HEK293 (cell line): ENCODE measurements at regions not wholly inside any gene's neighbourhood (a gene's known extent, or its start where the extent isn't known, plus 50 kb on each side); places are given as distances from the start of the nearest gene placed in this dataset.

ENCODE experiments used
- SP3 ChIP-seq: fragments of 450-650 bp; formaldehyde crosslinking; IDR thresholded peaks from 2 replicates; pipeline ENCODE4 v1.5.1; 2016; ENCODE audit warnings: missing biosample characterization, missing genetic modification characterization
- ZBTB1 ChIP-seq: fragments of 450-650 bp; formaldehyde crosslinking; IDR thresholded peaks from 2 replicates; pipeline ENCODE4 v1.5.1; 2016; ENCODE audit warnings: missing biosample characterization, missing genetic modification characterization
- ZBTB11 ChIP-seq: fragments of 450-650 bp; formaldehyde crosslinking; conservative IDR thresholded peaks from 2 replicates; pipeline ENCODE4 v1.5.1; 2016; ENCODE audit warnings: low read depth, missing biosample characterization, missing genetic modification characterization
- ZBTB6 ChIP-seq: fragments of 450-650 bp; formaldehyde crosslinking; IDR thresholded peaks from 2 replicates; pipeline ENCODE4 v1.5.1; 2017; ENCODE audit warnings: missing biosample characterization, missing genetic modification characterization
- ZFP37 ChIP-seq: fragments of 450-650 bp; formaldehyde crosslinking; IDR thresholded peaks from 2 replicates; pipeline ENCODE4 v1.5.1; 2016; ENCODE audit warnings: missing biosample characterization, missing genetic modification characterization
- TF ChIP-seq, protein P1 (sequence below): fragments of 450-650 bp; formaldehyde crosslinking; IDR thresholded peaks from 2 replicates; pipeline ENCODE4 v1.5.1; 2016; ENCODE audit warnings: missing biosample characterization, missing genetic modification characterization
- TF ChIP-seq, protein P2 (sequence below): fragments of 450-650 bp; formaldehyde crosslinking; IDR thresholded peaks from 2 replicates; pipeline ENCODE4 v1.5.1; 2016; ENCODE audit warnings: missing biosample characterization, missing genetic modification characterization

DNA sequence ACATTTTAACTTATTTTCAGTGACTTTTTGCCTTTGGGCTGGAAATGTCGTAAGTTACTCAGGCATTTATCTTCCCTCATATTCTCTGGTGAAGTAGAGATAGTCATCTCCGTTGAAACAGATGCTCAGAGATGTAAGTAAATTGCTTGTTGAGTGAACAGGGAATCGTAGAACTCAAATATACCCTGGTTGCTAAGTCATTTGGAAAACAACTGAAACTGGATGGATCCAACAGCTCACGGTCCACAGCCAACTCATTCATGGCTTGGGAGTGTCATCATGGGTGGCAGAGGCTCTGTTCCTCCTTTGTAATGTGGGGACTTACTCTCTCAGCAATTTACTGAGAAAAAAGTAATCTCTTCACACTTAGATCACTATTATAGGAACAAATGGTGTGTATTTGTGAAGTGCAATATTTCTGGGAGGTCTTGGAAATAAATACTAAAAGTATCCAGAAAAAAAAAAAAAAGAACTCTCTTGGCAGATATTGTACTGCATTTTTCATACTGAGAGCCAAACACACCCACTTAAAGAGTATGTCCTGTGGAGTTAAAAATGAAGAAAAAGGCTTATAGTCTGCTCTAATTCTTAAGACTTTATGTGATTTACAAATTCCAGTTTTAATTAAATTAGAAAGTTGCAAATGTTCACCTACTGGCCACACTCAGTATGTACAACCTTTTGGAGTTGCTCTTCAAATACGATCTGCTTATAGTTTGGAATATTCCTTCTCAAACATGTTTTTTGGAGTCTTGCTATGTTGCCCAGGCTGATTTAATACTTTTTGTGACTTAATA is 107.4 kb downstream of the LEPR start:
- TF ChIP-seq ZBTB1 (tag by site-specific recombination): no peak
- TF ChIP-seq, protein P1, sequence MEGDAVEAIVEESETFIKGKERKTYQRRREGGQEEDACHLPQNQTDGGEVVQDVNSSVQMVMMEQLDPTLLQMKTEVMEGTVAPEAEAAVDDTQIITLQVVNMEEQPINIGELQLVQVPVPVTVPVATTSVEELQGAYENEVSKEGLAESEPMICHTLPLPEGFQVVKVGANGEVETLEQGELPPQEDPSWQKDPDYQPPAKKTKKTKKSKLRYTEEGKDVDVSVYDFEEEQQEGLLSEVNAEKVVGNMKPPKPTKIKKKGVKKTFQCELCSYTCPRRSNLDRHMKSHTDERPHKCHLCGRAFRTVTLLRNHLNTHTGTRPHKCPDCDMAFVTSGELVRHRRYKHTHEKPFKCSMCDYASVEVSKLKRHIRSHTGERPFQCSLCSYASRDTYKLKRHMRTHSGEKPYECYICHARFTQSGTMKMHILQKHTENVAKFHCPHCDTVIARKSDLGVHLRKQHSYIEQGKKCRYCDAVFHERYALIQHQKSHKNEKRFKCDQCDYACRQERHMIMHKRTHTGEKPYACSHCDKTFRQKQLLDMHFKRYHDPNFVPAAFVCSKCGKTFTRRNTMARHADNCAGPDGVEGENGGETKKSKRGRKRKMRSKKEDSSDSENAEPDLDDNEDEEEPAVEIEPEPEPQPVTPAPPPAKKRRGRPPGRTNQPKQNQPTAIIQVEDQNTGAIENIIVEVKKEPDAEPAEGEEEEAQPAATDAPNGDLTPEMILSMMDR: no peak
- TF ChIP-seq, protein P2, sequence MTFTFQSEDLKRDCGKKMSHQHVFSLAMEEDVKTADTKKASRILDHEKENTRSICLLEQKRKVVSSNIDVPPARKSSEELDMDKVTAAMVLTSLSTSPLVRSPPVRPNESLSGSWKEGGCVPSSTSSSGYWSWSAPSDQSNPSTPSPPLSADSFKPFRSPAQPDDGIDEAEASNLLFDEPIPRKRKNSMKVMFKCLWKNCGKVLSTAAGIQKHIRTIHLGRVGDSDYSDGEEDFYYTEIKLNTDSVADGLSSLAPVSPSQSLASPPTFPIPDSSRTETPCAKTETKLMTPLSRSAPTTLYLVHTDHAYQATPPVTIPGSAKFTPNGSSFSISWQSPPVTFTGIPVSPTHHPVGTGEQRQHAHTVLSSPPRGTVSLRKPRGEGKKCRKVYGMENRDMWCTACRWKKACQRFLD (tag by site-specific recombination): no peak
- TF ChIP-seq ZBTB6 (tag by site-specific recombination): no peak
- TF ChIP-seq ZFP37: no peak
- TF ChIP-seq ZBTB11 (tag by site-specific recombination): no peak
- no peak for TF ChIP-seq SP3 (tag by site-specific recombination)
